Kidney capillary endothelial cell (primary cell): ENCODE measurements at regions not wholly inside any gene's neighbourhood (a gene's known extent, or its start where the extent isn't known, plus 50 kb on each side); places are given as distances from the start of the nearest gene placed in this dataset.

Experiments
- DNase-seq: peaks from one replicate; pipeline ENCODE4 v3.0.0-alpha.2; 2018; ENCODE audit warnings: low spot score

- DNase-seq = no peak
Observed at GRCh38 chr1:55402671-55403464, 187.7 kb upstream of the USP24 start.

- DNase-seq = no peak
Observed at GRCh38 chr1:55402142-55402541, 187.0 kb upstream of the USP24 start.

DNA sequence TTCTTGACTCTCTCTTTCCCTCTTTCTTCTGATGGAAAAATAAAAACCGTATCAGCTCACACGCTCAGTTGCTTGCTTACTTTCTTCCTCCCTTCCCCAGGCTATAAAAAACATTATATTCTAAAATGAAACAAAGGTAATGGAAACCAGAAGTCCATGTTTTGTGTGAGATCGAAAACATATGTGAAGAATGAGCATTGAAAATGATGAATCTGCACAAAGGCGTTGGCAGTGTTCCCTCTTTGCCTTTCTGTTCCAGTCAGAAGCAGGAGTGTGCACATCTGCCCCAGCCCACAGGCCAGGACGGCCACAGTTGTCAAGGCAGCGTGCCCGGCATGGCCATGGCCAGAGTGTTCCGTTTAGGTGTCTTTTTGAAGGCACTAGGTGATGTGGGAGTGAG lies 185.3 kb upstream of the USP24 start:
- no peak for DNase-seq

DNA sequence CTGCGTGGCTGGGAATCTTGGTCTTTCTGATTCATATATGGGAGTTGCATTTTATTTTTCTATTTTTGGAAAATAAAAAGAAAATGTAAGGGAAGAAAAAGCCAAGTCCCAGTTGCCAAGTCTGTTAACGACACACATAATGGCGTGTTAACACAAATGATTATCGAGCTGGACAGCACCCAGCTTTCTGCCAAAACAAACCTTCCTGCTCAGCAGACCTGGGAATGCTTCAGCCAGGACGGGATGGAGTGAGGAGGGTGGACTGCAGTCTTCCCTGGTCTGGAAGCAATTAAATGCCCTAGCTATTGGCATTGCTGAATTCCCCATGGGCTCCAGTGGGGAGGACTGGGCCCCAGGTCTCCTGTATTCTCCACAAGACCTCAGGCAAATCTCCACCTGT lies 184.2 kb upstream of the USP24 start:
- DNase-seq = no peak

- no peak for DNase-seq
Observed at GRCh38 chr1:55396381-55396891, 181.3 kb upstream of the USP24 start.

GRCh38 chr1:55388960-55389359 lies 173.8 kb upstream of the USP24 start:
- no peak for DNase-seq

DNA sequence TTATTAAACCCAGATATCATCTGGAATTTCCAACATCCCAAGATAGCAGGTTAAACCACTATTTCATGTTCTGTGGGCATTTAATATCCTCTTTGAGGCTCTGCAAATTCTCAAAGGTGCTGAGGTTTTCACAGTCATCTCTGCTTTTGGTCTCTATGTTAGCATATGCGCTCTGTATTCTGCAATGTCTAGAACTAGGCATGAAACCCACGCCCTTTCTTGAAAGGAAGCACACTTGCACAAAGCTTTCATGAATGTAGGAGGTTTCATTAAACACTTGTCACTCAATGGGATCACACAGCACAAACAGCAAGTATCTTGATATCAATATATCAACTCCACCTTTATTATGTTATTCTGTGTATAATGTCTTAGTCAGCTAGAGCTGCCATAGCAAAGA lies 172.0 kb upstream of the USP24 start:
- DNase-seq = no peak

DNA sequence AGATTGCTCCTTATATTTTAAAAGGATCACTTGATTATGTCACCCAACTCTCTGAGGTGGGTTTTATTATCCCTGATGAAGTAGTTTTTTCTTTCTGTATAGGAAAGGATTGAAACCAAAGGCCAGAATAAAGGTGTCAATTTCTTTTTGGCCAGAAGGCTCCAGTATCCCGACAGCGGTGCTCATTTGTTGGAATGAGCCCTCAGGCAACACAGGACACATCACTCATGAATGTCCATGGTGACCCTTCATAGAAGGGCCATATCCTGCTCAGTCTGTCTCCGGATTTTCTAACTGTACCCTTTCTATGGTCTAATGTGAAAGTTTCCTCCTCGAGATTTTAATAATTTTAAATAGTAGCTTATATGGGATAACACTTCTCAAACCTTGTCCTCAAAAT lies 171.3 kb upstream of the USP24 start:
- DNase-seq = no peak

- no peak for DNase-seq
Observed at GRCh38 chr1:55385402-55386018, 170.3 kb upstream of the USP24 start.

- no peak for DNase-seq
Observed at GRCh38 chr1:55384637-55385036, 169.5 kb upstream of the USP24 start.

- DNase-seq = no peak
Observed at GRCh38 chr1:55382806-55383305, 167.7 kb upstream of the USP24 start.

GRCh38 chr1:55381983-55382382 lies 166.8 kb upstream of the USP24 start:
- DNase-seq = no peak

GRCh38 chr1:55381491-55381890 lies 166.3 kb upstream of the USP24 start:
- no peak for DNase-seq

DNA sequence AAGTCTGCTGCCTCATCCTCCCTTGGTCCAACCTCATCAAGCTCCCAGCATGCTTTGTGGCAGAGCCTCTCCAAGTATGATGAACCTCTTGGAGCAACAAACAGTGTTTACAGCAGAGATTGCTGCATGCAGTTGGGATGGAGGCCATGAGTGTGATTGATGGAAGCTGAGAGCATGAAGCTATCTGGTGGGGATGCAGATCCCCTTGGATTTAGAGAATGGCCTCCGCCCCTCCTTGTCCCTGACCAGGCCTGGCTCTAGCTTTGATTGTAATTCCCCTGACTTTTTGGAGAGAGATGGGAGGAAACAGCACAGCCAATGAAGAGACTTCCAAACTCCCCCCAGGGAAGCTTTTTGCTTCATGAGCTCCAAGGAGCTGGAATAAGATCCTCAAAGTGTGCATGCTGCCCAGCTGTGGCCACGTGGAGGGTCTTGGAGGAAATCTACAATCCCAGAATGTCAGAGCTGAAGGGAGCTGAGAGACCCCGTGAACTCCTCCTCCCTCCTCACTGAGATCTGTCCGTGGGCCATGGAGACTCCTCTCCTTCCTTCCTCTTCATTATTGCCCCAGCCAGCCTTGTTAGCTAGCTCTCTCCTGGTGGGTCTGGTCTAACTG lies 165.3 kb upstream of the USP24 start:
- no peak for DNase-seq

DNA sequence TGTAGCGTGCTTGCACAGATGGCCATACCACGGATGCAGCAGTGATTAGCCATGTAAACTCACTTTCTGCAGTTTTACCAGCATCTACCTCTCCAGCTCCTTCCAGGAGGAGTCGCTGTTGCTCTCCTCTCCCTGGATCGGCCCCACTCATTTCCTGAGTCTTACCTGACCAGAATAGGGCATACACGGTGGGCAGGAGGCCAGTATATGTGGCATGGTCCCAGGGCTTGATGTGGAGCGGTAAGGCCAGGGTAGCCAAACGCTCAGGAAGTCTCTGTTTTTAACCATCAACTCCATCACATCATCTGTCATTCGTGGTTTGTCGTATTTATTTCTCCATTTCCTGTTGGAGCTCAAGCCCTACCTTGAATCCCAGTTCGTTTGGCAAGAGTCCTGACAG lies 163.4 kb upstream of the USP24 start:
- peak; percentile 42 for DNase-seq

GRCh38 chr1:55376897-55377296 lies 161.7 kb upstream of the USP24 start:
- no peak for DNase-seq

GRCh38 chr1:55375617-55376258 lies 160.6 kb upstream of the USP24 start:
- peak; percentile 47 for DNase-seq

DNA sequence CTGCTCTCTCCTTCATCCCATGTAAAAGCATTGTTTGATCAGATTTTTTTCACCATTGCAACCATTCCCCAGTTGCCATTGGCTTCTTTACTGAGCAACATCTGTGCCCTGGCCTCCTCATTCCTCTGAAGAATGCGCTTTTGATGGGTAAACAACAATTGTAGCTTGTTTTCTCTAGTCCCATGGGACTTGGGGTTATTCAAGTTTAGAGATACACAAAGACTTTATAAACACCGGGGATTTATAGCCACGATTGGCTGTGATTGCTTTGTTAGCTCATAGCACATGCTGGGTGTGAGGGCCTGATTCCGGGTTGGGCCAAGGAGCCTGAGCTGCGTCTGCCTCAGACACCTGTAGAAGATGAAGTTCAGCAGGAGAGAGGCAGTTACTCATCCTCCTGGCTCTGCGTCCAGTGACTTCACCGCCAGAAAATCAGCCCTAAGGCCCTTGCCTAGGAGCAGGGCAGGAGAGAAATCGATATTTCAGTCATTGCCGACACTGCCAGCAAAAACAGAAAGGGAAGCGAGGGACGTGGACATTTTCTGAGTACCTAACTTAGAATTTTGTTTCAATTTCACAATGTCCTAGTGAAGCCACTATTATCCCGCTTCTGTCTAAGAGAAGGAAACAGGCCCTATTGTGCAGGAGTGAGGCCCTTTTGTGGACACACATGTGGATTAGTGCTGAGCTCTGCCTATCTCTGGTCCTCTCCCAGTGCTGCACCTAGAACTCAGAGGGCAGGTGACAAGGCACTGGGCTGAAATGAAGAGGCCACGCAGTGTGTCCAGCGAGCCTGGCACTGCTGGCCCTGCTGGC lies 159.8 kb upstream of the USP24 start:
- no peak for DNase-seq

GRCh38 chr1:55374216-55374615 lies 159.1 kb upstream of the USP24 start:
- no peak for DNase-seq

- no peak for DNase-seq
Observed at GRCh38 chr1:55369474-55369873, 154.3 kb upstream of the USP24 start.

GRCh38 chr1:55368698-55369097 lies 153.5 kb upstream of the USP24 start:
- DNase-seq = no peak

DNA sequence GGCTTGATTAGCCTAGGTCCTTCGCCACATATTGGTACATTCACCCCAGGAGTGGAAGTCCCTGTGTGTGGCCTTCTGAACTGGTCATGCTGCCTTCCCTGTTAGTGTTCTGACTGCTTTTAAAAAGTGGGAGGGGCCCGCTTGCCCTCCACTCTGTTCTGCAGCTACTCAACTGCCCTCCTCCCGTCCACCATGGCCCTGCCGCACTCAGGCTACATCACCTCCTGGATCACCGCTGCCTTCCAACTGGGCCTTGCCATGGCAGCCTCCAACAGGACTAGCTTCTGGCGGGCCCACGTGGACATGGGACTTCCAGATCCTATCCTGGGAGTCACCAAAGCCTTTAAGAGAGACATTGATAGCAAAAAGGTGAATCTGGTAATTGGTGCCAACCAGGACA lies 152.1 kb upstream of the USP24 start:
- DNase-seq = no peak
